ENCODE measurements at regions not wholly inside any gene's neighbourhood (a gene's known extent, or its start where the extent isn't known, plus 50 kb on each side); places are given as distances from the start of the nearest gene placed in this dataset.
A peak's percentile ranks its signal among the peaks of the same experiment; 100 is the strongest.

- peak; percentile 64 for TF ChIP-seq CTCF (conservative IDR thresholded peaks at IDR 0.05)
- TF ChIP-seq ZFX (IDR thresholded peaks at IDR 0.05) = no peak
These were observed 100.8 kb upstream of the ATP5MC3 start for GRCh38 chr2:175282300-175282699.

Measured in C4-2B (cell line).